NCI-H187 (cell line): ENCODE measurements at regions not wholly inside any gene's neighbourhood (a gene's known extent, or its start where the extent isn't known, plus 50 kb on each side); places are given as distances from the start of the nearest gene placed in this dataset.

Source experiments
- DNase-seq, 2 experiments: peaks; one replicate each; lab custom pipeline; 2025; lab: John Stamatoyannopoulos, UW

DNA sequence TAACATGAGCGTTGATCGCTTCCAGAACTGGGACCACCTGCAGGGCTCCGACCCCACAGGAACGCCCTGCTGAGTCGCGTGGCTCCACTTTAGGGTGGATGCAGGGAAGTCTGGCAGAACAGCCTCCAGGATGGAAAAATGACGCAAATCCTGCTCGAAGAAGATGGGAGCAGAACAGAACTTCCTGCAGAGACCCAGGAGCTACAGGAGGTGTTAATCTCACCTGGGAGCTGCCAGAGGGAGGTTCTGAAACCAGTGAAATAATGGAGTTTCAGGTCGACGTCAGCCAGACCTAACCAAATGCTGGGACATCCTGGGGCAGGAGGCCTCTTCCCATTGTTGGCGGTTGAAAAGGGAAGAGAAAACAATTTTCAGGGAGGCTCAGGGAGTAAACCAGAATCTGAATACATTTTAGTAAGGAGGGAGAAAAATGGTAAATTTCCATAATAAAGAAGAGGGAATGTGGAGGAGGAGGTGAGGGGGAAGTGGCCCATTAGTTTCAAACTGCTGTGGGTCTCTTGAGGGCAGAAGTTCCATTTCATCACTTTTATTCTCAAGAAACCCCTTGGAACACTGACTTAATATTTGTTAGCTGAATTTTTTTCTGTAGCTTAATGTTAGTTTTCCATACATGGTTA lies 558.4 kb upstream of the CDH4 start:
- DNase-seq: no peak

- DNase-seq: no peak
These were observed 557.3 kb upstream of the CDH4 start for GRCh38 chr20:60694763-60695162.

DNA sequence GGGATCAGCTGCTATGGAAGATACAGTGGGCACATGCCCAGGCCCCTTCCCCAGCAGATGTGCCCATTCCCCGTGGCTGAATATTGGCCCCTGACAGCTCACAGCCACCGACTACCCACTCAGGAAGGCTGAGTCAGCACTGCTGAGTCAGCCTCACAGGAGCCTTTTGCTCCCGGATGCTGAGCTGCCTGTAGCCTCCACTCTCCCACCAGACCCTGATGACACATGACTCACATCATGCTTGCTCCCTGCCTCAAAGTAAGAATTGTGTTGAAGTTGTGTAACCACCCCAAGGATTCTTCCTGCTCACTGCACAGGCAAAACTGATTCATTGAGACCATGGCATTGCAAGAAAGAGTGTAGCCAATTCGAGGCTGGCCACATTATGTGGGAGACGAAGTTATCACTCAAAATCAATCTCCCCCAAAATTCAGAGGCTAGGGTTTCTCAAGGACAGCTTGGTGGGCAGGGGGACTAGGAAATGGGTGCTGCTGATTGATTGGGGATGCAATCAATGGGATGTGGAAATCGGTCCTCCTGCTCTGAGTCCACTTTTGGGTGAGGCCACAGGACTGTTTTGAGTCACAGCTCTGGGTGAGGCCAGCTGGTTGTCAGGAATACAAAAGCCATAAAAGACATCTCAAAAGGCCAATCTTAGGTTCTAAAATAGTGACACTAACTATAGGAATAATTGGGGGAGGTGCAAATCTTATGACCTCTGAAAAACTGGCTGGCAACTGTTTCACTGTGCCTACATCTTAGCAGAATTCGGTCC lies 556.6 kb upstream of the CDH4 start:
- no peak for DNase-seq

- no peak for DNase-seq
These were observed 554.8 kb upstream of the CDH4 start for GRCh38 chr20:60697252-60697651.

DNA sequence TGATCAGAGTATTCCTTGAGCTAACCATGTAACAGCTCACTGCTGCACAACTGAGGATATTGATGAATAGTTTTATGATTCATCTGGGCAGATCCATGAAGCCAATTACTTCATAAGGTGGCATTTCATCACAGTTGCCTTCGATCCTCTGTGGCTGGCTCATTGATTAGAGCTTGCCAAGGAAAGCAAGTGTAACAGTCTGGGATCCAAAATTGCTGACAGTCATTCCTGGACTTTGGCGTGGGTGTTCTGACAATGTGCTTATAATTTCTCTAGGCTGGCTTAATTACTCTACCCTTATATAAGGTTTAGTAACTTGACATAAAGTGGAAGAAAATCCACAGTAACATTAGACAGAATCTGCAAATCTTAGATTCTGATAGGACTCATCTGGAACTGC lies 551.3 kb upstream of the CDH4 start:
- no peak for DNase-seq

GRCh38 chr20:60704147-60704546 lies 547.9 kb upstream of the CDH4 start:
- no peak for DNase-seq

DNA sequence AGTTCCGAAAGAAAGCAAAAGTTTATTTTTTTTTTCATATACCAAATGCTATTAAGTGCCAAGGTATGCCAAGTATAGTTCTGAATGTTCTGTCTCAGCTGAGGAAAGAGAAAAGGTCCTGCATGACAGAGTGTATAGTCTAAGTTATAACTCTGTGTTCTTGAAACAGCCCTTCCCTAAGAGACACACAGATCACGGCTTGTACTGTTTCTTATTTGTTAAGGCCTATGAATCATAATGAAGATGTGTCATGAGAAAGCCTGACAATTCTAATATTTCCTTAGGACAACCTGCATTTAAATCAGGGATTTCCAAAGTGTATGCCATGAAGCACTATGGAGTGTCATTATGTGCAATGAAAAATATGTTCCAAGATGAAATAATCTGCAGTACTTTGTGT lies 538.7 kb upstream of the CDH4 start:
- no peak for DNase-seq

DNA sequence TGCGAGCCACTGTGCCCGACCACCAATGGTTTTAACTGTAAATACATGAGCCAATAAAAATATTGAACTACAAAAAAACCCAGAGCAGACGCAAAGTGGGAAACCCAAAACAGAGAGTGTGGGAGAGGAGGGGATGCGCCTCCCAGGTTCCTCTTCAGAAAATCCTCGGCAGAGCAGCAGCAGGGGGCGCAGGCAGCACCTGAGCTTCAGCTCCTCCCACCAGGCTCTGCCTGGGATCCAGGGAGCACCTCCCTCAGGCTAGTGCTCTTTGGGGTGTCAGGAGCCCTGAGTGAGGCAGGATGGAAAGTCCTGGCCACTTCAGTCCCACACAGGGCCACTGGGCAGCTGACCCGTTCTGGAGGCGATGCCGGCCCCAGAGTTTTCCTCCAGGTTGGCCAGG lies 536.9 kb upstream of the CDH4 start:
- DNase-seq: no peak

DNA sequence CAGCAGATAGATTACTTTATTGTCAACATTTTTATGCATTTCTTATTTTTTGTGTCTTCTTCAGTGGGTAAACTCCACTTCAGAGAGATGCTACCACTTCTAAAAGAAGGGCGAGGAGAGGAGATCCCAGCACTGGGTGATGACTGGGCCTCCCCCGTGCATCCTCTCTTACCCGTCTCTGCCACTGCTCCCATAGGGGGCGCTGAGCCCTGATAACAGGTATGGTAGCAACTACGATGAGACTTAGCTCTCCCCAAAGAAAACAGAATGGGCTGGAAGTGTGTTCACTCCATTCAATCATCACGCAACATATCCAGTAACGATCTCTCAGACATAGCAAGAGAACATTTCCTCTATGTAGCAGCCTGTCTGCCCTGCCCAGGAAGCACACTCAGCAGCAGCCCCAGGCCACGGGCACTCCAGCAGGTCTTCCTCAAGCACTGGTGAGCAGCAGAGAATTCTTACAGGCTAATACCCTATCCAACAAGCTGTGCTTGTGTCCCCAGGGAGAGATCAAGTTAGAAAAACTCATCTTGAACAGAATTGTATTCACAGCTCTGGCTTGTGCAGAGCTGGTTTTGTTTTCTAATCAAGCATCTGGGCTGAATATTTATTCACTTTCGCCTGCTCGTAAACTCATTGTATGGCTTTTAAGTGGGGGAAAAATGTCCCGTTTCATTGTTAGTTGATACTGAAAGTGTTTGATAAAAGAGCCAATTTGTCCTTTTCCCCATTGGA lies 533.1 kb upstream of the CDH4 start:
- DNase-seq: peak; percentile 95 to 96

GRCh38 chr20:60725311-60725906 lies 526.7 kb upstream of the CDH4 start:
- DNase-seq: no peak

DNA sequence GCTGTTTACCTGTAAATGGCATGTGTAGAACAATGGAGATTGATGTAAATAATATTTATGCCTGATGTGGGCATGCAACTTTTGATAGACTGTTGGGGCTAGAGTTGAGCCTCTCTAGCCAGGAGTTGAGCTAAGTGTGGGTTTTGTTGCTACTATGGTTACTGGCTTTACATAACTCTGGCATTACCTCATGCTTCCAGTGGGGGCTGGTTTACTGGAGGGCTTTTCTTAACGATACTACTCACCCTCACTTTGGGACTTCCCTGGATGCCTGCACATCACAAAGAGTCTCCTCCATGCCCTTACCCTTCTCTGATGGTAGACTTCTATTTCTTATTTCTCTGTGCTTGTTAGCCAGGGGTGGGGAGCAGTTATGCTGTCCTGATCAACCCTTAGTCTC lies 524.6 kb upstream of the CDH4 start:
- no peak for DNase-seq

DNA sequence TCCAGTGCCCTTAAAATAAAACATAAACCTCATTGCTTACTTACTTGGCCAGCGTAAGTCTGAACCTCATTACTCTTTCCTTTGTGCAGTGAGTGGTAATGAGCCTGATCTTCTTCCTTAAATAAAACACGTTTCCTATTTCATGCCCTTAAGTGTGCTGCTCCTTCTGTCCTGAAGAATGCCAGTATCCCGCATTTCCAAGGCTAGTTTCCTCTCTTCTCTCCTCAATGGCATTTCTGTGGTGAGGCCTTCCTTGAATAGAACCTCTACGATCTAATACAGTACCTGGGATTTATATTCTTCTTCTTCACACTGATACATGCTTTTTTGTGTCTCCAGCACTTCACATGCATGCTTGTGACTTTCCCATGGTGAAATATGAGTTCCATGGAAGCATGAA lies 523.4 kb upstream of the CDH4 start:
- no peak for DNase-seq

DNA sequence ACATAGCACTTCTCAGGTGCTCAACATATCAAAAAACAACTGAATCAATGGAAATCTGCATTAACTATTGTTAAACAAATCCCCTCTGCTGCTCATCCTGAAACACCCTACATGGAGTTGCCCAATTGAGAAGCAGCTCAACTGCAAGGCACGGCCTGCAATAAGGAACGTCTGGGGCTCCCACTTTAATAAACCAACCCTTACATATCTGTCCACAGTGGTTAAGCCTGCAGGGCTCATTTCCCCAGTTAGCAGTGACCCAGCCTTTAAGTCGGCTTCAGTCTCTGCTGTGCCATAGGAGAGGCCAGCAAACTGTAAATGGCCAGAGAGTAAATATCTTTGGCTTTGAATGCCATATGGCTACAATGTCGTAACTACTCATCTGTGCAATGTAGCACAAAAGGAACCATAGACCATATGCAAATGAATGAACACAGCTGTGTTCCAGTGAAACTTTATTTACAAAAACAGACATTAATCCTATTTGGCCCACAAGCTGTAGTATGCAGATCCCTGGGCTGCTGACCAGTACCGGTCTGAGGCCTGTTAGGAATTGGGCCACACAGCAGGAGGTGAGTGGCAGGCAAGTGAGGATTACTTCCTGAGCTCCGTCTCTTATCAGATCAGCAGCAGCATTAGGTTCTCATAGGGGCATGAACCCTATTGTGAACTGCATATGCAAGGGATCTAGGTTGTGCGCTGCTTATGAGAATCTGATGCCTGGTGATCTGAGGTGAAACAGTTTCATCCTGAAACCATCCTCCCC lies 522.7 kb upstream of the CDH4 start:
- no peak for DNase-seq

DNA sequence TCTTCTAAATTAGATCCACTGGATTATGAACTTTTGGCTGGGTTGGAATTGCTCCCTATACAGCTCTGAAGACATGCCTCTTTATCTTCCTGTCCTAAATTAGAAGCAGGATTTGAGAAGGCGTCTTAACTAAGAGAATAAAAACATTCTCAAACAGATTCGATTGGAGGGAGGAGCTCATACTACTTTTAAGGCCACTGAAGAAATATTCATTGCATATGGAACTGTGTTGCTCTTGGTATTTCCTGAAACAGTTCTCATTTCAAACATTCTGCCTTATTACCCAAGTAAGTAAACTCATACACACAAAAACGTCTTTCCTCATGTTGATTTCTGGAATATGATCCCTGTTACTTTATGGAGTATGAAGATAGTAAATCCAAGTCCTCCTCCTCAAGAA lies 519.7 kb upstream of the CDH4 start:
- peak in 1 of 2 experiments; percentile 27 for DNase-seq

GRCh38 chr20:60748086-60748485 lies 504.0 kb upstream of the CDH4 start:
- no peak for DNase-seq

DNA sequence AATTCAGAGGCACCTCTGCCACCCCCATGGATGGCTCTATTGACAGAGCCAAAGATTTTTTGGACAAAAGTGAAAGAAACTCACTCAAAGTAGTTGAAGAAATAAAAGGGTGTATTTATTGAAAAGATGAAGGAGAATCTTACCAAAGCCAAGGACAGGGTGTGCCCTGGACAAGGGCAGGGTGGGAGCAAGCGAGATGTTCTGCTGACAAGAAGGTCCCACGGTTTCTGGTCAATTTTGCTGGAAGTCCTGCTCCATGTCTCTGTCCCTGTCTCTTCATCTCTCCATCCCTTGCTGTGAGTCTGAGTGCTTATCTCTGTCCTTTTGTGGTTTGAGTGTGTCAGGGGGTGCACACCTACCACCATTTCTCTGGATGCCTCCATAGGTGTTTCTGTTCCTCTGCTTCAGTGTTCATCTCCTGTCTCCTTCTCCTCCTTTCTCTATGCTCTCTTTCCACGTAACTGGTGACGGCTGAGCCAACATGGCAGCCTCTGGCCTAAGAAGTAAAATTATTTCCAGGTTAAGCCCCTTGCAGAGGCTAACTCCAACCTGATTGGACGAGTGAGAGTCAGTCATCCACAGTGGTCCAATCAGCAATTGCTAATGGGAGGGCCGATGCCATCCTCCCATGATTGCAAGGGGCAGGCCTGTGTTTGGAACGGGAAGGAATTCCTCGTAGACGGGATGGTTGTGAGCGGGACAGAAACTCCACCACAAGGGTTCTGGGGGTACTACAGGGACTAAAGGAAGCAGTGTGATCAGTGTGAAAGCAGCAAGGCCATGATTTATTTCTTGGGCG lies 502.1 kb upstream of the CDH4 start:
- DNase-seq: no peak

GRCh38 chr20:60750909-60751308 lies 501.2 kb upstream of the CDH4 start:
- DNase-seq: no peak

- DNase-seq: no peak
These were observed 500.2 kb upstream of the CDH4 start for GRCh38 chr20:60751826-60752225.

DNA sequence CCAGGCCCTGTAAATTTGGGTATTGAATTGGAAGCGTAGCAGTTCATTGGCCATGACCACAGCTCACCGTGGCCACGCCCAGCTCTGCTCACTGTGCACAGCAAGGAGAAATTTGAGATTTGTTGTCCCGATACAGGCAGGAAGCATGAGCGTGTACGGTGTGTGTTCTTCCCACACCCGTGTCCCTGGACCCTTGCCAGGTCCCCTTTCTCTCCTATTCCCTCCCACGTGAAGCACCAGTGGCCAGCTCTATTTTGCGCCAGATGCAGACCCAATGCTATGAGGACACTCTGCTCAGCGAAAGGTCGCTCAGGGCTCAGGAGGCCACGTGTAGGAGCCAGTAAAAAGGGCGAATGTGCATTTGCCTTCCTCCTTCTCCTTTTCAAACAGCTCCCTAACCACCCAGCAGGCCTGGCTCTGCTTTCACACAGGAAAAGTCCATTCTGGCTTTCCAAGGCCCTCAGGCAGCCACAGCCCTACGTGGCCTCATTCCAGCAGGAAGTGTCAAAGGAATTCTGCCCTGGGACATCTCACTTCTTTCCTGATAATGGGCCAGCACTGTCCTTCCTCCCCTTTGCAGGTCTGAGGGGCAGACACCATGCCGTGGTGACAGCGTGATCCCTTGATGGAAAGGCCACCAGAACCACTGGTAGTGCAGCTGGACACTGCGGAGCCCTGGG lies 499.2 kb upstream of the CDH4 start:
- no peak for DNase-seq

GRCh38 chr20:60754856-60755255 lies 497.2 kb upstream of the CDH4 start:
- no peak for DNase-seq

- DNase-seq: no peak
These were observed 492.4 kb upstream of the CDH4 start for GRCh38 chr20:60759651-60760050.
